ENCODE measurements at regions not wholly inside any gene's neighbourhood (a gene's known extent, or its start where the extent isn't known, plus 50 kb on each side); places are given as distances from the start of the nearest gene placed in this dataset.

DNA sequence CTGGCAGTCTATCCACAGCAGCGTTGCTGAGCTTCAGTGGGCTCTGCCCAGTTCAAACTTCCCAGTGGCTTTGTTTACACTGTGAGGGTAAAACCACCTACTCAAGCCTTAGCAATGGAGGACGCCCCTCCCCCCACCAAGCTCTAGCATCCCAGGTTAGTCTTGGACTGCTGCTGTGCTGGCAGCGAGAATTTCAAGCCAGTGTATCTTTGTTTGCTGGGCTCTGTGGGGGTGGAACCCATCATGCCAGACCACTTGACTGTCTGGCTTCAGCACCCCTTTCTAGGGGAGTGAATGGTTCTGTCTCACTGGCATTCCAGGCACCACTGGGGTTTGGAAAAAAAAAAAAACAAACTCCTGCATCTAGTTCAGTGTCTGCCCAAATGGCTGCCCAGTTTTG is 249.7 kb upstream of the SYNCRIP start:
- Histone ChIP-seq H3K36me3 (no peaks in the 10 kb centered on the region), H3K27me3 (replicated peaks; ENCODE audit: insufficient read depth) (no peaks in the 10 kb centered on the region), H3K27ac (no peak overlapping the region), H3K4me3 (no peak overlapping the region), H3K9me3 (no peaks in the 10 kb centered on the region), H3K4me1 (ENCODE audit: control insufficient read depth in 1 of 2, low read depth in 2 of 2) (no peaks in the 10 kb centered on the region)
- ATAC-seq (ENCODE audit: insufficient number of reproducible peaks, low FRiP score, low read depth), result no peak
- TF ChIP-seq, protein P1, sequence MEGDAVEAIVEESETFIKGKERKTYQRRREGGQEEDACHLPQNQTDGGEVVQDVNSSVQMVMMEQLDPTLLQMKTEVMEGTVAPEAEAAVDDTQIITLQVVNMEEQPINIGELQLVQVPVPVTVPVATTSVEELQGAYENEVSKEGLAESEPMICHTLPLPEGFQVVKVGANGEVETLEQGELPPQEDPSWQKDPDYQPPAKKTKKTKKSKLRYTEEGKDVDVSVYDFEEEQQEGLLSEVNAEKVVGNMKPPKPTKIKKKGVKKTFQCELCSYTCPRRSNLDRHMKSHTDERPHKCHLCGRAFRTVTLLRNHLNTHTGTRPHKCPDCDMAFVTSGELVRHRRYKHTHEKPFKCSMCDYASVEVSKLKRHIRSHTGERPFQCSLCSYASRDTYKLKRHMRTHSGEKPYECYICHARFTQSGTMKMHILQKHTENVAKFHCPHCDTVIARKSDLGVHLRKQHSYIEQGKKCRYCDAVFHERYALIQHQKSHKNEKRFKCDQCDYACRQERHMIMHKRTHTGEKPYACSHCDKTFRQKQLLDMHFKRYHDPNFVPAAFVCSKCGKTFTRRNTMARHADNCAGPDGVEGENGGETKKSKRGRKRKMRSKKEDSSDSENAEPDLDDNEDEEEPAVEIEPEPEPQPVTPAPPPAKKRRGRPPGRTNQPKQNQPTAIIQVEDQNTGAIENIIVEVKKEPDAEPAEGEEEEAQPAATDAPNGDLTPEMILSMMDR (IDR thresholded peaks at IDR 0.05), result no peak
- DNase-seq (ENCODE audit: low spot score), result no peak

DNA sequence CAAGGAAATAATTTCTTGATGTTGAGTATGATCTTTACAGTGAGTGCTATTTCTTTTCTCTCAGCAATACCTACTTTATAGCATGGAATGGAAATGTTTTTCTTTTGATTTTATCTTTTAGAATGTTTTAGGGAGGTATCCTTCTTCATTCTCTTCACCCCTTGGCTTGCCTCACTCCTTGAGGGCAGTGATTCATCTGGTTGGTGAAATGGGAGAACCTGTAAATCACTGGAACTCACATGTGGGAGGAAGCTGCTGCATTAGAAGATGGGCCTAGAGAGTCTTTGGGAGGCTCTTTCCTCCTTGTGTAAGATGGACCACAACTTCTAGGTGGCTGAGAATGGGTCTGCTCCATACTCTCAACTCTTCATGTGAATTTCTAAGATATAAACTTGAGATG is 244.8 kb upstream of the SYNCRIP start:
- Histone ChIP-seq H3K4me1 (ENCODE audit: control insufficient read depth in 1 of 2, low read depth in 2 of 2) (no peaks in the 10 kb centered on the region), H3K27me3 (replicated peaks; ENCODE audit: insufficient read depth) (no peaks in the 10 kb centered on the region), H3K27ac (no peak overlapping the region), H3K36me3 (no peaks in the 10 kb centered on the region), H3K4me3 (no peak overlapping the region), H3K9me3 (no peaks in the 10 kb centered on the region)
- DNase-seq (ENCODE audit: low spot score), result no peak
- no peak for ATAC-seq (ENCODE audit: insufficient number of reproducible peaks, low FRiP score, low read depth)
- TF ChIP-seq, protein P1 (IDR thresholded peaks at IDR 0.05), result no peak

DNA sequence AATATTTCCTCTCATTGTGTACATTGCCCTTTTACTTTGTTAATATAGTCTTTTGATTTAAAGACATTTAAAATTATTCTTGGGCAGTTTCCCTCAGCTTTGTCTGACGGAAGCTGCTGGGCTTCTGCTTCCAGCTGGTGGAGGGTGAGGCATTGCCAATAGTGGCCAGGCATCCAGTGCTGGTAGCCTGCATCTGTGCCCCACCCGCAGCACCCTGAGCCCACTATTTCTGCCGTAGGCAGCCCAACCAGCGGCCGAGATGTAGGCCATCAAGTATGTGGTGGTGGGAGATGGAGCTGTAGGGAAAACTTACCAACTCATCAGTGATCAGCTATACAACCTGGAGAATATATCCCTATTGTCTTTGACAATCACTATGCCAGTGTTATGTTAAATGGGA is 226.0 kb upstream of the SYNCRIP start:
- TF ChIP-seq, protein P1 (IDR thresholded peaks at IDR 0.05), result no peak

DNA sequence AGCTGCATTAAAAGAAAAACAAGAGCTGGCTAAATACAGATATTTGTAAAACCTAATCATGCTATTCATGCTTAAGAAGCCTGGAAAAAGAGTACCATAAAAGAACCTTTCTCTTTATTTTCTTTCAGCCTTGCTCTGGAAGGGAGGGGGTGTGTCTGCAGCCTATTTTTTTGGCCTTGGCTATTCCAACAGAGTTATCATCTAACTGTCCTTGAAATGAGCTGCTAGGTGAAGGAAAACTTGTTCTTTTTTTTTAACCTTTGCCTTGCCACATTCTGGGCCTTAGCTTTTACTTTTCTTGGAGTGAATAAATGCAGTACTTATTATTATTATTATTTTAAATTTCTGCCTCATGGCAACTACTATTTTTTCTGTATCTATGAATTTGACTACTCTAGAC is 224.9 kb upstream of the SYNCRIP start:
- no peaks in the 10 kb centered on the region for H3K36me3 ChIP-seq
- H3K27me3 ChIP-seq (replicated peaks; ENCODE audit: insufficient read depth), result no peaks in the 10 kb centered on the region
- peaks cover 7 to 30% of the 10 kb centered on the region in 2 donors for H3K4me1 ChIP-seq (ENCODE audit: control insufficient read depth in 1 of 2, low read depth in 2 of 2)
- ATAC-seq (ENCODE audit: insufficient number of reproducible peaks, low FRiP score, low read depth) (no peak), DNase-seq (ENCODE audit: low spot score) (no peak)
- no peaks in the 10 kb centered on the region for H3K9me3 ChIP-seq
- H3K27ac ChIP-seq, result peak overlapping the region; percentile 67 to 72
- H3K4me3 ChIP-seq, result no peak overlapping the region
- TF ChIP-seq, protein P1 (IDR thresholded peaks at IDR 0.05), result no peak

More for the DNA sequence above, 226.0 kb upstream of the SYNCRIP start:
- ATAC-seq (ENCODE audit: insufficient number of reproducible peaks, low FRiP score, low read depth) (no peak), DNase-seq (ENCODE audit: low spot score) (no peak)
- Histone ChIP-seq H3K4me1 (ENCODE audit: control insufficient read depth in 1 of 2, low read depth in 2 of 2) (peaks cover 7 to 30% of the 10 kb centered on the region in 2 donors), H3K9me3 (no peaks in the 10 kb centered on the region), H3K4me3 (no peak overlapping the region), H3K27ac (no peak overlapping the region), H3K36me3 (no peaks in the 10 kb centered on the region), H3K27me3 (replicated peaks; ENCODE audit: insufficient read depth) (no peaks in the 10 kb centered on the region)

DNA sequence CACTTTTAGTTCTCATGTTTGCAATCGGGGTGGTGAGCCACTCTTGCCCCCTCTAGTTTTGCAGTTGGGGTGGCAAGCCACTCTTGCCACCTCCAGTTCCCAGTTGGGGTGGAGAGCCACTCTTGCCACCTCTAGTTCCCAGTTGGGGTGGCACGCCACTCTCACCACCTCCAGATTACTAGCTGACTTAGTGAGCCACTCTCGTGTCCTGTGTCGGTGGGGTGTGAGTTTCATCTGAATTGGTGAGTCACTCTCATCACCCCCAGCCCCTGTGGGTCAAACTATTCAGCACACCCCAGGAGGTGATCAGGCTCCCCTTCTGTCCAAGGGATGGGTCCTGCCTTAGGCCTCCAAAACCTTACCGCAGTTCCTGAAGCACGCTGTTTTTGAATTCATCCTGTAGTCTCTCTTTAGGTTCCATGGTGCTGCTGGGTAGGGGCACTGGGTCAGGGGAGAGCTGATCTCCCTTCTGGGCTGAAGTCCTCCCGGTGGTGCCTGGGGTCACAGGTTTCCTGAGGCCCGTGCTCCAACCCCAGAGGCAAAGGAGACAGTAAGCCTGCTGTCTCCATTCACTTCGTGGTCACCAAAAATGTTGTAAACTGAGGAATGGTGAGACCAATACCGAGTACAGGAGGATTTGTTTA is 224.2 kb upstream of the SYNCRIP start:
- Histone ChIP-seq H3K27me3 (replicated peaks; ENCODE audit: insufficient read depth) (no peaks in the 10 kb centered on the region), H3K4me3 (peak overlapping the region; percentile 71), H3K4me1 (ENCODE audit: control insufficient read depth in 1 of 2, low read depth in 2 of 2) (peaks cover 7 to 30% of the 10 kb centered on the region in 2 donors), H3K9me3 (no peaks in the 10 kb centered on the region), H3K36me3 (no peaks in the 10 kb centered on the region), H3K27ac (peak overlapping the region; percentile 67 to 72)
- DNase-seq (ENCODE audit: low spot score) (no peak), ATAC-seq (ENCODE audit: insufficient number of reproducible peaks, low FRiP score, low read depth) (no peak)
- TF ChIP-seq, protein P1 (IDR thresholded peaks at IDR 0.05), result no peak

All from thoracic aorta (tissue), 2 donors.